ENCODE measurements at regions not wholly inside any gene's neighbourhood (a gene's known extent, or its start where the extent isn't known, plus 50 kb on each side); places are given as distances from the start of the nearest gene placed in this dataset.
"Not testable (repeated sequence)": the region's sequence is repeated elsewhere in the genome, so short reads cannot be mapped to it uniquely, and the experiment has no call there.

- no peak for DNase-seq
Measured at GRCh38 chr5:5782402-5782801, 359.9 kb downstream of the ICE1 start.

GRCh38 chr5:5781335-5781734 is 358.9 kb downstream of the ICE1 start:
- no peak for DNase-seq

DNA sequence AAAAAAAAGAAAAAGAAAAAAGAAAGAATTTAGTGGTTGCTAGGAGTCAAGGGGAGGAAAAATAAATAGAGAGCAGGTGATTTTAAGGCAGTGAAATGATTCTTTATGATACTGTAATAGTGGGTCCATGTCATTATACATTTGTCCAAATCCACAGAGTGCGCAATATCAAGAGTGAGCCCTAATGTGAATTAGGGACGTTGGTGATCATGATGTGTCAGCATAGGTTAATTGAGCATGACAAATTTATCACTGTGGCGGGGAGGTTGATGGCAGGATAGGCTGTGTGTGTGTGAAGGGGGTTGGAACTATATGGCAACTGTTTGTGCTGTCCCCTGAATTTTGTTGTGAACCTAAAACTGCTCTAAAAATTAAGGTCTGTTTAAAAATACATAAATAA is 357.8 kb downstream of the ICE1 start:
- no peak for DNase-seq

GRCh38 chr5:5777013-5777412 is 354.5 kb downstream of the ICE1 start:
- DNase-seq: no peak

DNA sequence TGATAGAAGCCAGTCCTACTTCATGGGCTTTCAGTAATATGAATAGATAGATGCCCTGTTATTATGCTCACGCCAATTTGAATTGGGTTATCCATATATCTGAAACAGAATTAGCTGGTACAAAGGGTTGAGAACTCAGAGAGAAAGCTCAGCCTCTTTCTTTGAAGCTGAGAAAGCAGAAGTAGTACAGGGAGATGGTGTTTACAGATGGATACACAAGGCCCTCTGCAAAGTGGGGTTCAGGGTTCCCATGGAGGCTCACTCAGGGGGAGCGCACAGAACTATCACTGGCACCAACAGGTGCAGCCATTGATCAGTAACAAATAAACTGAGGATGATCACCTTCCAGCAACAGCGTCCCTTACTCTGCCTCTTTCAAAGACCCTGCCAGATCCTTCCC is 349.7 kb downstream of the ICE1 start:
- DNase-seq: no peak

DNA sequence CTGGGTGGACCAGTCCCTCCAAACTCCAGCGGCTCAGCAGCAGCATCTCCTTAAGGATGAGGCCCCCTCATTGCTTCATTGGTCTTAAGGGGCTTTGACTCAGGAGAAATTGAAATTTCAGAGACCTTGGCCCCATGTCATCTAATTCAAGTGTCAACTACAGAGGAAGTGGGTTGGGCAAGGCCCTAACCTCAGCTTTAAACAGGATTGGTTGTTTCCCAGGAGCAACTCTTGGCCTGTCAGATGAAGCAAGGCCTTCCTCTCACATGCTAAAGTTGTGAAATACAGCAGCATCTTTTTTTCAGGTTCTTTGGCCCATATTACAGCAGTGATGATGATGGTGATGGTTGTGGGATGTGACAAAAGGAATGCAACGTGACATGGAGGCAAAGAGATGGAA is 348.3 kb downstream of the ICE1 start:
- no peak for DNase-seq

DNA sequence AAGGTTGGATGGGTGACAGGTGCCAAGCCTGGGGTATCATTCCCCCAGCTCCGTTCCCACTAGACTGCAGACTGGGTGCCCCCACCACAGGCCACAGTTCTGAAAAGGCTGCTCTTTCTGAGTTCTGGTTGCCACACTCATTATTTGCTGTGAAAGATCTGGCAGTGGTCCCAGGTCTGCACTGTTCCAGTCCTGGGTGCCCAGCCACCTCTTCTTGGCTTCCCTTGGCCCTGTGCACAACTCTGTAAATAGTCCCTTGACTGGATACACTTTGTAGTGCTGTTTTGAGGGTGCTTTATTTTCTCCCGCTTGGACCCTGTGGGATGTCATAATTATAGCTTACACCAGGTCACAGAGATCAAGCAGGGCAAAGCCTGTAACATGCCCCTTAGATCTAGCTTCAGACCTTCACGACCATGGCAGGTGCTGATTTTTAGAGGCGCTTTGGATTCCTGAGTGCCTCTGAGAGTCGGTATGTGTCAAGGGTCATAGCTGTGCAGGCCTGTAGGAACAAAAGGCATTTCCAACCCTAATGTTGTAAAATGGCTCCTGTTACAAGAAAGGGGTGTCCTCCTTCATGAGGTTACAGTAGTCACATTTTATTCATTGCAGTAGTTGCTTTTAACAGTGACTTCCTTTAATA is 344.9 kb downstream of the ICE1 start:
- no peak for DNase-seq

- DNase-seq: no peak
Measured at GRCh38 chr5:5765066-5765850, 342.8 kb downstream of the ICE1 start.

- no peak for DNase-seq
Measured at GRCh38 chr5:5764246-5764645, 341.8 kb downstream of the ICE1 start.

DNA sequence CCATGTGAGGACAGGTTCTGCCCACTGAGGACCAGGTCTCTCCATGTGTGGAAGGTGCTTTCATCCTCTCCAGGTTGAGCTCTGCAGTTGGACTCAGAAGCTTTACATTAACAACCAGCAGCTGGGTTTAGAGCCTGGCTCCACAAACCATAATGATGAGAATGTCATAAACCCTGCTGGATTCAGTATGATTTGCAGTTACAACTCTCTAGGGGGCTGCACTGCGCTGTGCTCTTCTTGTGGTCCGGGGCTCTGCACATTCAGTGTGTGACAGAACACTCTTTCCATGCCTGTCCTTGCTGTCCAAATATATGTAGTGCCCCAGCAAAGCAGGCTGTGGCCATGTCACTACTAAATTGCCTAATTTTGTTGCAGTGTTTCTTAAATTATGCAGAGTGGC is 334.3 kb downstream of the ICE1 start:
- DNase-seq: no peak

DNA sequence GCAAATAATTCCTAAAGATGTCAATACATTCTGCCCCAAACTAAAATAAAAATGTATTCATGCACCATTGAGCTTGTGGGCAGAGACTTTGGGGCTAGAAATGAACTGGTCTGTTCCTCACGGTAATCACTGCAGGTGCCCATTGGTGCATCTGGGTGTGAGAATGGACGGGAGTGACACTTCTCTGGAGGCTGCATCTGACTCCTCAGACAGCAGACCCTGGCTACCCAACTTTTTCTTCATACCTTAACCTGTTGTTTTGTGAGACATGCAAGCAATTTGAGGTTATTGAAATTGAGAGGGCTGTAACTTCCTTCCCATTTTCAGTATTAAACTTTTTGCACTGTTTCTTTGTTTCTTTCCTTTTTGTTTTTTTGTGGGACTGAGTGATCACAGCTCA is 333.4 kb downstream of the ICE1 start:
- no peak for DNase-seq

- no peak for DNase-seq
Measured at GRCh38 chr5:5752844-5753243, 330.4 kb downstream of the ICE1 start.

GRCh38 chr5:5751987-5752386 is 329.5 kb downstream of the ICE1 start:
- DNase-seq: no peak

- no peak for DNase-seq
Measured at GRCh38 chr5:5751498-5751897, 329.0 kb downstream of the ICE1 start.

DNA sequence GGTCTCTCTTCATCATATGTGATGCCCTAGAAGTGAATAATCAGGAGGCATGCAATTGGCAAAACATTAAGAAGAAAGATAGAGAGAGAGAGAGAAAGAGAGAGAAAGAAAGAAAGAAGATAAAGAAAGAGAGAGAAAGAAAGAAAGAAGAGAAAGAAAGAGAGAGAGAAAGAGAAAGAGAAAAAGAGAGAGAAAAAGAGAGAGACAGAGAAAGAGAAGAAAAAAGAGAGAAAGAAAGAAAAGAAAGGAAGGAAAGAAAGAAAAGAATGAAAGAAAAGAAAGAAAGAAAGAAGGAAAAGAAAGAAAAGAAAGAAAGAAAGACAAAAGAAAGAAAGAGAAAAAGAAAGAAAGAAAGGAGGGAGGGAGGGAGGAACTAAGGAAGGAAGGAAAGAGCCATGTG is 318.9 kb downstream of the ICE1 start:
- no peak for DNase-seq

GRCh38 chr5:5739490-5739945 is 317.0 kb downstream of the ICE1 start:
- no peak for DNase-seq

DNA sequence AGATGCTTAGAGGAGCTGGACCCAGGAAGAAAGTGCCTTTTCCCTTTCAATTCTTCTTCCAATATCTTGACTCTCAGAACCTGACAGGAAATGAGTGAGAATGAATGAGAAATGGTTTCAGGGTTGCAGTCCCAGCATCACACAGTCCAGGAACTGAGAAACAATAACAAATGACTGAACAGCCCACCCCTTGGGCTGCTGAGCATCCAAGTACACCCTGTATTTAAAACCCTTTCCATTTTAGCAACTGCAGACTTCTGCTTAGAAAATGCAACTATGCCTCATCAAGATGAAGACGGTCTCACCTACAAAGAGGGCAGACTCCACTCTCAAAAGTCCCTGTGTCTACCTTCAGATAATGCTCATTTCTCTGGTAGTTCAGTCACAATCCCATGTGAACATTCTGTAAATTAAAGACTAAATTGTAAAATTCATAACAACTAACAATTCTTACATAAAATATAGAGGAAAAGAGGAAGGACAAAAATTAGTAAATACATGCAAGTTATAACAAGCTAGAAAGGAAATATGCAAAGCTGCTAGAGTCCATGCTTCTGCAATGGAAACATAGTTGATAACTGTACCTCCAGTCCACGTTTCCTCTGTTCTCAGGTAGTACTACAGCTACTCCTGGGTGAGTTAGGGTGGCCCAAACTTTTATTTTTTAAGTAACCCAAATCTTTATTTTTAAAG is 316.5 kb downstream of the ICE1 start:
- no peak for DNase-seq

DNA sequence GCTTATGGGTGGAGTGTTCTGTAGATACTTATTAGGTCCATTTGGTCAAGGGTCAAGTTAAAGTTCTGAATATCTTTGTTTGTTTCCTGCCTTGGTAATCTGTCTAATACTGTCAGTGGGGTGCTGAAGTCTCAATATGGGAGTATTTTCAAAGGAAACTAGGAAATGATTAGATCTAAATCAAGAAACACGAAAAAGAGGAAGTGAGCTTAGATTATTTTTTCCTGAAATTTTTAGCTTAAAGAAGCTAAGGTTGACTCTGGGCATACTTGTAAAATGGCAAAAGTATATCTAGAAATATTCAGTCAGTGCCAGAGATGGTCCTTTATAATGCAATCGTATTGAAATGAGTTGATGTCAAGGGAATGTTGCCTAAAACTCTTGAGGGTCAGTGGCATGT is 313.5 kb downstream of the ICE1 start:
- no peak for DNase-seq

DNA sequence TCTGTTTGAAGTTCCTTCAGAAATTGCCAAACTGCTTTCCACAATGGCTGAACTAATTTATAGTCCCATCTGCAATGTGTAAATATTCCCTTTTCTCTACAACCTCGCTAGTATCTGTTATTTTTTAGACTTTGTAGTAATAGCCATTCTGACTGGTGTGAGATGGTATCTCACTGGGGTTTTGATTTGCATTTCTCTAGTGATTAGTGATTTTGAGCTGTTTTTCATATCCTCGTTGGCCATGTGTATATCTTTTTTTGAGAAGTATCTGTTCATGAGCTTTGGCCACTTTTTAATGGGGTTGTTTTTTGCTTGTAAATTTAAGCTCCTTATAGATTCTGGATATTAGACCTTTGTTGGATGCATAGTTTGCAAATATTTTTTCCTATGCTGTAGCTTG is 310.6 kb downstream of the ICE1 start:
- DNase-seq: not testable (repeated sequence)

GRCh38 chr5:5726401-5726800 is 303.9 kb downstream of the ICE1 start:
- DNase-seq: no peak

GRCh38 chr5:5721881-5722280 is 299.4 kb downstream of the ICE1 start:
- DNase-seq: no peak

GRCh38 chr5:5719292-5719691 is 296.8 kb downstream of the ICE1 start:
- DNase-seq: no peak

DNA sequence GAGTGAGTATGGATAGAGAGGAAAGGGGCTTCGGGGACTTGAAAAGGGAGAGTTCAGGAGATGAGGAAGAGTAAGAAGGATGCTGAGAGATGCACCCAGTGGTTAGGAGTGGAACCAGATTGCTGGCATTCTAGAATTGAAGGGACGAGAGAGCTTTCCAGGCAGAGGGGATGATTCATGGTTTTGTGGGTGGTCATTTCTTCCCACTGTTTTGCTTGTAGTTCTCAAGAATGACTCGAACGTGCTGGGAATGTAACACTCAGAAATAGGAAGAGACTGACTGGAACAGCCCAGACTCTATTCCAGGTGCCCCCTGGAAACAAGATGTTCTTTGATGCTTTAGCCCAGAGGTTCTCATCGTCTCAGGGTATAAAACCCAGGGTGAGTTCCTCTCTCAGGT is 294.2 kb downstream of the ICE1 start:
- no peak for DNase-seq

- DNase-seq: no peak
Measured at GRCh38 chr5:5711592-5711991, 289.1 kb downstream of the ICE1 start.
